ENCODE measurements at regions not wholly inside any gene's neighbourhood (a gene's known extent, or its start where the extent isn't known, plus 50 kb on each side); places are given as distances from the start of the nearest gene placed in this dataset.

GRCh38 chr5:40390281-40391149 is 289.2 kb upstream of the PTGER4 start:
- TF ChIP-seq POLR2A (IDR thresholded peaks at IDR 0.05; ENCODE audit: low read depth, low read length) (no peak), POLR2AphosphoS5 (IDR thresholded peaks at IDR 0.05; ENCODE audit: low read depth, low read length) (no peak), TAF1 (IDR thresholded peaks at IDR 0.05; ENCODE audit: low read depth, low read length) (no peak), SPI1 (IDR thresholded peaks at IDR 0.05; ENCODE audit: low read depth, low read length) (no peak), PAX5 (IDR thresholded peaks at IDR 0.05; ENCODE audit: insufficient read depth, low read length, severe bottlenecking) (no peak)

Data from GM12891 (cell line).